Heart left ventricle (tissue), 13 donors: ENCODE measurements at regions not wholly inside any gene's neighbourhood (a gene's known extent, or its start where the extent isn't known, plus 50 kb on each side); places are given as distances from the start of the nearest gene placed in this dataset.

Source experiments
- POLR2A ChIP-seq, 2 donors: fragments of 450-650 bp; IDR thresholded peaks; one replicate each; pipeline ENCODE4 v1.6.1; 2017; ENCODE audit warnings: antibody characterized with exemption in 2 of 2, mild to moderate bottlenecking in 2 of 2, moderate library complexity in 2 of 2
- TF ChIP-seq, protein P1 (sequence below), 12 donors: fragments of 200-600 bp; sonication (generic) in 4 of 12; IDR thresholded peaks; one replicate each; pipeline versions ENCODE4 v1.5.0 to v1.8.0; 2018 to 2022; ENCODE audit warnings: antibody characterized with exemption in 12 of 12, mild to moderate bottlenecking in 5 of 12
- donor health status: ischemic (EF 13 %, LVEDD 7.1; RV severe dilation, severe dysfunction).
- donor health status: DM: no; HTN: yes; CAD: no.
- donor health status: DM: no; HTN: no; CAD: no.
- donor health status: ischemic (EF 25% LVEDD 6.9; RV normal size, moderate dysfunction).
- donor health status: ischemic (EF 25% LVEDD 5.7; RV mildly dilated, moderate dysfunction).
- donor health status: ischemic (EF 35%, LVEDD 5.7; RV mildly dilated, moderate dysfunction).
- donor health status: nonischemic (EF 11% LVEDD 7.7; RV severe dilation, severe dysfunction).
- donor health status: DM: yes; HTN: yes; CAD: no.
- donor health status: PGD.
- donor health status: ischemic (EF 29% LVEDD 5.4; RV normal size, mild dysfunction).
- donor health status: nonischemic (EF 23%, LVEDD 6.1; RV moderate dilation, normal function).

DNA sequence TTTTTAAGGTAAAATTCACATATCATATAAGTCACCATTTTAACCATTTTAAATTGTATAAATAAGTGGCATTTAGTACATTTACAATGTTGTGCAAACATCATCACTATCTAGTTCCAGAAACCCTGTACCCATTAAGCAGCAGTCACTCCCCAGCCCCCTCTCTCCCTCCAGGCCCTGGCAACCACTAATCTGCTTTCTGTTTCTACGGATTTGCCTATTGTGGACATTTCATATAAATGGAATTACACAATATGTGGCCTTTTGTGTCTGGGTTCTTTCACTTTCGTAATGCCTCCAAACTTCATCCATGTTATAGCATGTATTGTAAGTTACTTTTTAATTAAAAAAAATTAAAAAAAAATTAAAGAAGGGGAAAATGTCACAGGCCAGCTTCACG is 58.0 kb upstream of the RAB3GAP2 start:
- TF ChIP-seq, protein P1, sequence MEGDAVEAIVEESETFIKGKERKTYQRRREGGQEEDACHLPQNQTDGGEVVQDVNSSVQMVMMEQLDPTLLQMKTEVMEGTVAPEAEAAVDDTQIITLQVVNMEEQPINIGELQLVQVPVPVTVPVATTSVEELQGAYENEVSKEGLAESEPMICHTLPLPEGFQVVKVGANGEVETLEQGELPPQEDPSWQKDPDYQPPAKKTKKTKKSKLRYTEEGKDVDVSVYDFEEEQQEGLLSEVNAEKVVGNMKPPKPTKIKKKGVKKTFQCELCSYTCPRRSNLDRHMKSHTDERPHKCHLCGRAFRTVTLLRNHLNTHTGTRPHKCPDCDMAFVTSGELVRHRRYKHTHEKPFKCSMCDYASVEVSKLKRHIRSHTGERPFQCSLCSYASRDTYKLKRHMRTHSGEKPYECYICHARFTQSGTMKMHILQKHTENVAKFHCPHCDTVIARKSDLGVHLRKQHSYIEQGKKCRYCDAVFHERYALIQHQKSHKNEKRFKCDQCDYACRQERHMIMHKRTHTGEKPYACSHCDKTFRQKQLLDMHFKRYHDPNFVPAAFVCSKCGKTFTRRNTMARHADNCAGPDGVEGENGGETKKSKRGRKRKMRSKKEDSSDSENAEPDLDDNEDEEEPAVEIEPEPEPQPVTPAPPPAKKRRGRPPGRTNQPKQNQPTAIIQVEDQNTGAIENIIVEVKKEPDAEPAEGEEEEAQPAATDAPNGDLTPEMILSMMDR (IDR thresholded peaks at IDR 0.05), result no peak
- no peak for TF ChIP-seq POLR2A (IDR thresholded peaks at IDR 0.05)
